Type B pancreatic cell (in vitro differentiated cells): ENCODE measurements at regions not wholly inside any gene's neighbourhood (a gene's known extent, or its start where the extent isn't known, plus 50 kb on each side); places are given as distances from the start of the nearest gene placed in this dataset.

Experiments
- DNase-seq: peaks from one replicate; pipeline ENCODE4 v3.0.0; 2021; ENCODE audit warnings: mixed read lengths; ENCODE audit not compliant: unreplicated experiment; ENCODE audit errors: extremely low spot score
- H3K27ac Mint-ChIP-seq: 2 replicates; pipeline ENCODE4 v1.8.0; 2021; ENCODE audit warnings: mild to moderate bottlenecking, mixed read lengths
- H3K27me3 Mint-ChIP-seq: 2 replicates; pipeline ENCODE4 v1.8.0; 2021; ENCODE audit warnings: mixed read lengths
- H3K36me3 Mint-ChIP-seq: 2 replicates; pipeline ENCODE4 v1.8.0; 2021; ENCODE audit warnings: mixed read lengths
- H3K4me1 Mint-ChIP-seq: one replicate; pipeline ENCODE4 v1.8.0; 2021; ENCODE audit warnings: mixed read lengths; ENCODE audit not compliant: unreplicated experiment
- H3K4me3 Mint-ChIP-seq: 2 replicates; pipeline ENCODE4 v1.8.0; 2021; ENCODE audit warnings: mild to moderate bottlenecking, mixed read lengths
- H3K9me3 Mint-ChIP-seq: 2 replicates; pipeline ENCODE4 v1.8.0; 2021; ENCODE audit warnings: mixed read lengths
- CTCF ChIP-seq: fragments of 200-600 bp; sonication (generic); conservative IDR thresholded peaks from 2 replicates; pipeline ENCODE4 v1.5.0; 2021; ENCODE audit warnings: antibody characterized with exemption, mild to moderate bottlenecking

GRCh38 chr18:60975420-60975819 is 357.8 kb upstream of the CDH20 start:
- no peak for TF ChIP-seq CTCF

GRCh38 chr18:60976976-60977375 is 356.3 kb upstream of the CDH20 start:
- Mint-ChIP-seq H3K27me3 (no peaks in the 10 kb centered on the region), H3K4me3 (no peak overlapping the region), H3K27ac (no peak overlapping the region), H3K4me1 (peaks cover 20% of the 10 kb centered on the region), H3K36me3 (no peaks in the 10 kb centered on the region), H3K9me3 (peaks cover 4% of the 10 kb centered on the region)
- no peak for DNase-seq
- no peak for TF ChIP-seq CTCF

More at GRCh38 chr18:60975420-60975819, 357.8 kb upstream of the CDH20 start:
- H3K9me3 Mint-ChIP-seq = peaks cover 4% of the 10 kb centered on the region
- H3K36me3 Mint-ChIP-seq = no peaks in the 10 kb centered on the region
- H3K27me3 Mint-ChIP-seq = no peaks in the 10 kb centered on the region
- no peak overlapping the region for H3K27ac Mint-ChIP-seq
- no peak for DNase-seq
- no peak overlapping the region for H3K4me3 Mint-ChIP-seq
- peaks cover 13% of the 10 kb centered on the region for H3K4me1 Mint-ChIP-seq

GRCh38 chr18:60978338-60978737 is 354.9 kb upstream of the CDH20 start:
- peaks cover 20% of the 10 kb centered on the region for H3K4me1 Mint-ChIP-seq
- no peak for TF ChIP-seq CTCF
- DNase-seq = no peak

GRCh38 chr18:60980422-60981005 is 352.7 kb upstream of the CDH20 start:
- TF ChIP-seq CTCF = no peak
- Mint-ChIP-seq H3K4me3 (no peak overlapping the region), H3K9me3 (peaks cover 4% of the 10 kb centered on the region), H3K27ac (no peak overlapping the region), H3K36me3 (no peaks in the 10 kb centered on the region), H3K4me1 (peaks cover 20% of the 10 kb centered on the region), H3K27me3 (no peaks in the 10 kb centered on the region)
- DNase-seq = no peak

More at GRCh38 chr18:60978338-60978737, 354.9 kb upstream of the CDH20 start:
- no peak overlapping the region for H3K4me3 Mint-ChIP-seq
- H3K27me3 Mint-ChIP-seq = no peaks in the 10 kb centered on the region
- H3K9me3 Mint-ChIP-seq = peaks cover 4% of the 10 kb centered on the region
- H3K36me3 Mint-ChIP-seq = no peaks in the 10 kb centered on the region
- no peak overlapping the region for H3K27ac Mint-ChIP-seq

GRCh38 chr18:60981682-60982328 is 351.4 kb upstream of the CDH20 start:
- no peaks in the 10 kb centered on the region for H3K27me3 Mint-ChIP-seq
- no peaks in the 10 kb centered on the region for H3K36me3 Mint-ChIP-seq
- no peak overlapping the region for H3K27ac Mint-ChIP-seq
- H3K9me3 Mint-ChIP-seq = peaks cover 4% of the 10 kb centered on the region
- DNase-seq = no peak
- H3K4me3 Mint-ChIP-seq = no peak overlapping the region
- peaks cover 20% of the 10 kb centered on the region for H3K4me1 Mint-ChIP-seq
- no peak for TF ChIP-seq CTCF
